NCI-H2171 (cell line): ENCODE measurements at regions not wholly inside any gene's neighbourhood (a gene's known extent, or its start where the extent isn't known, plus 50 kb on each side); places are given as distances from the start of the nearest gene placed in this dataset.

Source experiments
- DNase-seq: peaks from one replicate; lab custom pipeline; 2025; lab: John Stamatoyannopoulos, UW

- DNase-seq, result no peak
Measured at GRCh38 chr13:50195045-50195444, 179.8 kb downstream of the KCNRG start.

DNA sequence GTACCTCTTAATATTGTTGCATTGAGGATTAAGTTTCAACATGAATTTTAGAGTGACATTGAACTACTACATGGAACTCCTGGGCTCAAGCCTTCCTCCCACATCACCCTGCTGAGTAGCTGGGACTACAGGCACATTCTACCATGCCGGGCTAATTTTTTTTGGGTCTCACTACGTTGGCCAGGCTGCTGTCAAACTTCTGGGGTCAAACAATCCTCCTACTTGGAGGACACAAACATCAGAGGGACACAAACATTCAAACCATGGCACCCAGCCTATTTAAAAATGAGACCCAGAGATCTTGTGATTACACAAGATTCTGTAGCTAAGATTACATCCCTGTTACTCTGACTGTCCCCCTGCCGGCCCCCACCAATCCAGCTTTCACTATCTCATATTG is 180.9 kb downstream of the KCNRG start:
- DNase-seq, result no peak

DNA sequence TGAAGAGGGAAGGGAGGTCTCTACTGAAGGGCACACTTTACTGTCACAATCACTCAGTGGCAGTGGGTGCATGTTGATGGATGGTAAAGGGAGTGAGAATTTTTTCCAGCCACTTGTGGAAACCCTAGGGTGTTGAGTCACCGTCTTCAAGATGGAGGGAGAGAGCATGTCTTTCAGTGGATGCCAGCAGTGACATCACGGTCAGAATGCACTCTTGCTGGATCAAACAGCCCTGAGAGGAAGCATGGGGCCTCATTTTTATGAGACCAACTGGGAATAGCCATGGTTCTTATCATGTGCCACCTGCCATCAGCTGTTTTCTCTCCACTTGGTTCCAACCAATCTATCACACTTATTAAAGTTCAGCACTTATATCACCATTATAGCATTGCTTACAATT is 182.5 kb downstream of the KCNRG start:
- no peak for DNase-seq

GRCh38 chr13:50198508-50198907 is 183.3 kb downstream of the KCNRG start:
- DNase-seq, result peak; percentile 36

- DNase-seq, result no peak
Measured at GRCh38 chr13:50200569-50200968, 185.3 kb downstream of the KCNRG start.

- no peak for DNase-seq
Measured at GRCh38 chr13:50200988-50201387, 185.7 kb downstream of the KCNRG start.

- no peak for DNase-seq
Measured at GRCh38 chr13:50202485-50202884, 187.2 kb downstream of the KCNRG start.

- DNase-seq, result peak; percentile 91
Measured at GRCh38 chr13:50203256-50203941, 188.2 kb downstream of the KCNRG start.

DNA sequence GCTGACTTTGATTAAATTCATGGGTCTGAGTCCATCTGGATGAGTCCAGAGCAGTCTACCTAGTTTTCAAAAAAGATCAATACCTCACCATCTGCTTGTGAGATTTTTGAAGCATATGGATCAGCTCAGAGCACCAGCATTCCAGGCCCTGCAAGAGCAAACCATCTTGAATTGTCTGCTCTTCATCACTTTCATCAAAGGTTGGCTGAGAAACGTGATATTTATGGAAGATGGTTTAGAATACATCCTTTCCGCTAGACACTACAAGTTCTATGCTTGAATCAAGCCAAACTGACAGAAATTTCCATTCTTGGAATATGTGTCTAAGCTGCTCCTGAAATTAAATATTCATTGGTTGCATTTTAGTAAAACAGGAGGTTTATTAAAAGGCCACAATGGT is 190.3 kb downstream of the KCNRG start:
- DNase-seq, result peak; percentile 32

DNA sequence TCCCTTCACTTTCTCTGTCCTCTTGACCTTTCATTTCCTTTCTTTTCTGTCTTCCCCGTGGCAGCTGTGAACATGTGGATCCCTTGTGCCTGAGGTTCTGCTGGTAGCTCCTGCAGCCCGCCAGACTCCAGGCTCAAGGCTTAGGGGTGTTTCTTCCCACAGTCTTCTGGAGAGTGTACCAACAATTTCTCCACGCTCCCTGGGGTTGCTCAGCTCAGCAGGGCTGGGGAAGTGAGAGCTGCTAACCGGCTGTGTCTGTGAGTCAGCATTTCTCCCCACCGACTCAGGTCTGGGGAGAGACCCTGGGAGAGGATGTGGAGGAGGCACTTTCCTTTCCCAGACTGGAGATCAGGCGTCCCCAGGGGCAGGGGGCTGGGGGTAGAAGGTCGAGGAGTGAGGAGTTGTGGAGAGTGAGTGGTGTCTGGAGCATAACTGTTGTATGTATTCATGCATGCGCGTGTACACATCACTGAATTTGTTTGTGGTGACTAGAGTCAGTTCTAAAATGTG is 193.6 kb downstream of the KCNRG start:
- DNase-seq, result no peak

- DNase-seq, result no peak
Measured at GRCh38 chr13:50209631-50210030, 194.4 kb downstream of the KCNRG start.

GRCh38 chr13:50213526-50213925 is 198.3 kb downstream of the KCNRG start:
- DNase-seq, result no peak

DNA sequence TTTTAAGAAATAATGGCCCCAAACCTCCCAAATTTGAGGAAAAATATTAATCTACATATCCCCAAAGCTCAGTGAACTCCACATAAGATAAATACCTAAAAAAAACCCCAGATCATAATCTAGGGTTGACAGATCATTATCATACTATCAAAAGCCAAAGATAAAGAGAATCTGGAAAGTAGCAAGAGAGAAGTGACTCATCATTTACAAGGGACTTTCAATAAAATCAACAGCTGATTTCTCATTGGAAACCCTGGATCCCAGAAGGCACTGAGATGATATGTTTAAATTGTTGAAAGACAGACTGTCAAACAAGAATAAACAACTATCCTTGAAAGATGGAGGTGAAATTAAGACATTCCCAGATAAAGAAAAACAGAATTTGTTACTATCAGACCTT is 199.3 kb downstream of the KCNRG start:
- DNase-seq, result no peak

GRCh38 chr13:50215399-50215798 is 200.2 kb downstream of the KCNRG start:
- no peak for DNase-seq

DNA sequence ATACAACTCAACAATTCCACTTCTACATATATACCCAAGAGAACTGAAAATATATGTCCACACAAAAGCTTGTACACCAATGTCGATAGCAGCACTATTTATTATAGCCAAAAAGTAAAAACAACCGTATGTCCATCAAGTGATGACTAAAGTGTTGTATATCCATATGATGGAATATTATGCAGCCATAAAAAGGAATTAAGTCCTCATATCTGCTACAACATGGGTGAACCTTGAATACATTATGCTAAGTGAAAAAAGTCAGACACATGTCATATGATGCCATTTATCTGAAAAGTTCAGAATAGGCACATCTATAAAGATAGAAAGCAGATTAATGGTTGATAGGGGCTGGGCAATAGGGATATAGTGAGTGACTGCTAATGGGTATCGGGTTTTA is 204.5 kb downstream of the KCNRG start:
- no peak for DNase-seq

- no peak for DNase-seq
Measured at GRCh38 chr13:50220938-50221337, 205.7 kb downstream of the KCNRG start.

DNA sequence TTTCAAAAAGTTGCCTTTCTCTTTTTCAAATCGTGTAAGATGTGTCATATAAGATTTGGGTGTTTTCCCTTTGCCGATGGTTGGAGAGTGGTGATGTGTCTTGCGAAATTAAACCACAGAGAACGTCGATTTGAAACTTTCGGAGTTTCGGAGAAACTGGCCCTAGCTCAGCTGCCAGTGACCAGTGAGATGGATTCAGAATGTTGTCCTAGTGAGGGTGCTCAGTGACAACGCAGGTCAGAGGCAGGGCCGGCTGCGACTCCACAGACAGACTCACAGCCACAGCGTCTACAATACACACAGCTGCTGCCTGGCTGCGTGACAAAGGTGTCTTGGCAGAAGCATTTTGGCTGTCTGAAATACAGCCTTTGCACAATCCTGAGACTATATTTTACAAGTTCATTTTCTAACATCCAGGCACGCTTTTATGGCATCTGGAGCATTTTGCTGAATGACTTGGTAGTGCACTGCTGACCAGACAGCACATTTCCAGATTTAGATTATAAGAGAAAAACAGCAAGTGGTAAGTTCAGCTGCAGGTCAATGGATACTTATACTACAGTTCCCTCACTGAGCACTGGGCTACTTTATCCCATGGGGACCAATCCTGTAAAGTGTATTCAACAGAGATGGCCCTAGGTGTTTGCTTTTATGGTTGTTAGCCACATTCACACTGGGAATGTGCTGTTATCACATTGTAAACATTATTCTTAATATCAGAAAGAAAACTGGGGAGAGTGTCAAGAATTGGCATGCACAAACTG is 207.5 kb downstream of the KCNRG start:
- no peak for DNase-seq

DNA sequence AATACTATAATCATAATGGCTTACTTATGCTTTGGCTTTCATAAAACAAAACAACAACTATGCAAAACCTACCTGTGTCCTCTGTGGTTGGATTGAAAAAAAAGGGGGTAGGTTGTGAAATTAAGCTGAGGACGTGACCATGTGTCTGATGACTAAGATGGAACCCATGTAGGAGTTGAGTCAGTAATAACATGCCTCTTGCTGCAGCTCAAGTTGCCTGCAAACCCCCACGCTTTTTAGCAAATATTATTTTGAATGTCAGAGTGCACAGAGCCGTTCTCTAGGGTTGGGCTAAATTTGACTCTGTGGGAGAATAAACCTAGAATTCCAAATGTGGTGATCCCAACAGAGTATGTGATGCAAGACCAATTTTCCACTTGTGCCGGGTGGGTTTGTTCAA is 209.3 kb downstream of the KCNRG start:
- no peak for DNase-seq

GRCh38 chr13:50225193-50226155 is 210.2 kb downstream of the KCNRG start:
- DNase-seq, result no peak

- DNase-seq, result no peak
Measured at GRCh38 chr13:50226515-50227155, 211.4 kb downstream of the KCNRG start.

- no peak for DNase-seq
Measured at GRCh38 chr13:50227361-50227760, 212.1 kb downstream of the KCNRG start.

- DNase-seq, result peak; percentile 18
Measured at GRCh38 chr13:50228527-50228926, 213.3 kb downstream of the KCNRG start.
